ENCODE measurements at regions not wholly inside any gene's neighbourhood (a gene's known extent, or its start where the extent isn't known, plus 50 kb on each side); places are given as distances from the start of the nearest gene placed in this dataset.
"Not testable (repeated sequence)": the region's sequence is repeated elsewhere in the genome, so short reads cannot be mapped to it uniquely, and the experiment has no call there.

DNA sequence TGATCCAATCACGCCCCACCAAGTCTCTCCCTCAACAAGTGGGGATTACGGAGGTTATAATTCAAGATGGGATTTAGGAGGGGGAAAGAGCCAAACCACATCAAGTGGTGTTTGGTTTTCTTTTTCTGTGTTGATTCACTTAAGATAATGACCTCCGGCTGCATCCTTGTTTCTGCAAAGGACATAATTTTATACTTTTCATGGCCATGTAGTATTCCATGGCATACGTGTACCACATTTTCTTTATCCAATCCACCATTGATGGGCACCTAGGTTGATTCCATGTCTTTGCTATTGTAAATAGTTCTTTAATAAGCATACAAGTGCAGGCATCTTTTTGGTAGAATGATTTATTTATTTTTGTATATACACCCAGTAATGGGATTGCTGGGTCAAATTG lies 162.5 kb upstream of the JUN start:
- no peaks in the 10 kb centered on the region for H3K4me1 ChIP-seq (ENCODE audit: control insufficient read depth, low read depth, low read length)
- no peak for DNase-seq
- H3K18ac ChIP-seq (ENCODE audit: low read length): no peak overlapping the region
- no peak overlapping the region for H3K23ac ChIP-seq (ENCODE audit: low read length)
- H3K79me1 ChIP-seq (ENCODE audit: low read length): no peaks in the 10 kb centered on the region
- H3K4ac ChIP-seq (ENCODE audit: low read depth, low read length): no peak overlapping the region
- H2BK5ac ChIP-seq (ENCODE audit: low read length): no peak overlapping the region
- no peak overlapping the region for H3K4me2 ChIP-seq (ENCODE audit: low read length)
- H4K8ac ChIP-seq (ENCODE audit: low read depth, low read length): no peak overlapping the region
- no peak overlapping the region for H3K56ac ChIP-seq (ENCODE audit: low read length)
- no peak overlapping the region for H3K9ac ChIP-seq (ENCODE audit: low read length)
- no peak overlapping the region for H3K4me3 ChIP-seq (ENCODE audit: low read length)
- H3K27me3 ChIP-seq (ENCODE audit: insufficient read depth, low read length, poor library complexity): no peaks in the 10 kb centered on the region
- no peak overlapping the region for H3K27ac ChIP-seq (ENCODE audit: low read depth, low read length)
- H4K5ac ChIP-seq (ENCODE audit: low read length): no peak overlapping the region
- H3K36me3 ChIP-seq (ENCODE audit: control insufficient read depth, insufficient read depth, low read length): no peaks in the 10 kb centered on the region
- no peaks in the 10 kb centered on the region for H3K79me2 ChIP-seq (ENCODE audit: control insufficient read depth, insufficient read depth, low read length)
- H2BK15ac ChIP-seq (replicated peaks; ENCODE audit: low read depth): no peak overlapping the region
- H2BK120ac ChIP-seq (ENCODE audit: low read depth, low read length): no peak overlapping the region
- no peak overlapping the region for H2AK5ac ChIP-seq (ENCODE audit: low read length)
- no CpG with 5 or more reads among the region's 4 CpGs for WGBS (ENCODE audit: extremely low coverage, insufficient coverage, low lambda C conversion rate)

DNA sequence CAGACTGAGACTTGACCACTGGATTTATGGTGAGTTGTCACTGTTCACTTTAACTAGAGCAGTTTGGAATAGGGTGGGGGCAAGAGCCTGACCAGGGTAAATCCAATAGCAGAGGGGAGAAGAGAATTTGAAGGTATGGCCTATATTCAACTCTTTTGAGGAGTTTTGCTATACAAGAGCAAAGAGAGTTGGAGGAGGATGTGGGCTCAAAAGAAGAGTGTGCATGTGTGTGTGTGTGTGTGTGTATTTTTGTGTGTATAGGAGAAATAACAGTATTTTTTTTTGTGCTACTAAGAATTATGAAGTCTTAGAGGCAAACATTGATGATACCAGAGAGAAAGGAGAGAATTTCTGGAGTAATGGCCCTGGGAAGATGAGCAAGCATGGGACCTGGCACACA lies 164.8 kb upstream of the JUN start:
- Histone ChIP-seq H3K4me3 (ENCODE audit: low read length) (no peak overlapping the region), H3K9ac (ENCODE audit: low read length) (no peak overlapping the region), H2AK5ac (ENCODE audit: low read length) (no peak overlapping the region), H2BK15ac (replicated peaks; ENCODE audit: low read depth) (no peak overlapping the region), H3K27me3 (ENCODE audit: insufficient read depth, low read length, poor library complexity) (no peaks in the 10 kb centered on the region), H2BK120ac (ENCODE audit: low read depth, low read length) (no peak overlapping the region), H3K4me1 (ENCODE audit: control insufficient read depth, low read depth, low read length) (no peaks in the 10 kb centered on the region), H3K23ac (ENCODE audit: low read length) (no peak overlapping the region), H2BK5ac (ENCODE audit: low read length) (no peak overlapping the region), H3K4ac (ENCODE audit: low read depth, low read length) (no peak overlapping the region), H3K56ac (ENCODE audit: low read length) (no peak overlapping the region), H4K8ac (ENCODE audit: low read depth, low read length) (no peak overlapping the region), H3K27ac (ENCODE audit: low read depth, low read length) (no peak overlapping the region), H3K79me1 (ENCODE audit: low read length) (no peaks in the 10 kb centered on the region), H4K5ac (ENCODE audit: low read length) (no peak overlapping the region), H3K18ac (ENCODE audit: low read length) (no peak overlapping the region), H3K4me2 (ENCODE audit: low read length) (no peak overlapping the region), H3K79me2 (ENCODE audit: control insufficient read depth, insufficient read depth, low read length) (no peaks in the 10 kb centered on the region), H3K36me3 (ENCODE audit: control insufficient read depth, insufficient read depth, low read length) (no peaks in the 10 kb centered on the region)
- DNase-seq: no peak

DNA sequence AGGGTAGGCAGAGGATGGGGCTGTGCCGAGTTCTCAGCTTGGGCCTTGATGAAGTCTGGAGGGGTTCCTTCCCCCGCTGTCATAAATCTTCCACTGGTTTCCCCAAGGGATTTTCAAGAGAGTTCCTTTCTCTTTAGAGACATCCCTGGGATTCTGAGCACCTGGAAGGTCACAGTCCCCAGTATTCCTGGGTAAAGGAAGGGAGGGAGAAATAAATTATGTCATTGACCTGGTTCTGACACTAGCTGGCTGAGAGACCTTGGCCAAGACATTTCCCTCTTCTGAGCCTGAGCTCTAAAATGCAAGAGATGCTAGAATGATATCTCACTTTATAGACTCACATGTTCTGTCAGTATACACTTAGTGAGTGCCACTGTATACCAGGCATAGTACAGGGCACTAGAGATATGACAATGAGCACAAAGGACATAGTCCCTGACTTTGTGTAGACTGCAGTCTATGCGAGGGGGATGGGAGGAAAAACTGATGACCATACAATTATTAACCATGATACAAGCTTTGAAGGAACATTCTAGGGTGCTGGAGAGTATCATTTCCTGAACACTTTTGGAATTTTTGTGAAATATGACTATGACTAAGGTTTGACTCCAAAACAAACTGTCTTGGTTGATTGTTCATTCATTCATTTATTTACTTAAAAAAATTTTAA lies 165.8 kb upstream of the JUN start:
- H3K27ac ChIP-seq (ENCODE audit: low read depth, low read length): no peak overlapping the region
- H2BK5ac ChIP-seq (ENCODE audit: low read length): no peak overlapping the region
- H3K4me1 ChIP-seq (ENCODE audit: control insufficient read depth, low read depth, low read length): no peaks in the 10 kb centered on the region
- no peak overlapping the region for H3K23ac ChIP-seq (ENCODE audit: low read length)
- H3K27me3 ChIP-seq (ENCODE audit: insufficient read depth, low read length, poor library complexity): no peaks in the 10 kb centered on the region
- H2BK120ac ChIP-seq (ENCODE audit: low read depth, low read length): no peak overlapping the region
- no peaks in the 10 kb centered on the region for H3K79me1 ChIP-seq (ENCODE audit: low read length)
- no peak overlapping the region for H3K18ac ChIP-seq (ENCODE audit: low read length)
- no peaks in the 10 kb centered on the region for H3K36me3 ChIP-seq (ENCODE audit: control insufficient read depth, insufficient read depth, low read length)
- no peak overlapping the region for H4K8ac ChIP-seq (ENCODE audit: low read depth, low read length)
- H4K5ac ChIP-seq (ENCODE audit: low read length): no peak overlapping the region
- H3K9ac ChIP-seq (ENCODE audit: low read length): no peak overlapping the region
- H2BK15ac ChIP-seq (replicated peaks; ENCODE audit: low read depth): no peak overlapping the region
- no peak overlapping the region for H3K4me3 ChIP-seq (ENCODE audit: low read length)
- no peak for DNase-seq
- no peak overlapping the region for H3K4ac ChIP-seq (ENCODE audit: low read depth, low read length)
- no peak overlapping the region for H2AK5ac ChIP-seq (ENCODE audit: low read length)
- no peak overlapping the region for H3K4me2 ChIP-seq (ENCODE audit: low read length)
- H3K79me2 ChIP-seq (ENCODE audit: control insufficient read depth, insufficient read depth, low read length): no peaks in the 10 kb centered on the region
- no peak overlapping the region for H3K56ac ChIP-seq (ENCODE audit: low read length)
- WGBS (ENCODE audit: extremely low coverage, insufficient coverage, low lambda C conversion rate): no CpG with 5 or more reads among the region's 3 CpGs

DNA sequence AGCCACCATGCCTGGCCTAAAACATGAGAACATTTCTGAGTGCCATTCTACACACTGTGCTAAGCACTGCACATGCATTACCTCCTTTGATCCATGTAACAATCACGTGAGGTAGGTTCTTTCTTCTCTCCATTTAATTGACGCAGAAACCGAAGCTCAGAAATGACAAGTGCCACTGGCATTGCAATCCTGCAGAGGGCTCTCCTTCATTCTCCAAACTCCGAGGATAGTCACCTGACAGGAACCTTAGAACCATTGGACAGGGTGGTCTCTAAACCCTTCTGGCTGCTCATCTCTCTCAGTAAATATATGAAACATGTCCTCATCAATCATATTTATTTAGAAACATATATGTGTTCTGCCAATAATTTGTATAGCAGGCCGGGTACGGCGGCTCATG lies 167.1 kb upstream of the JUN start:
- Histone ChIP-seq H3K56ac (ENCODE audit: low read length) (no peak overlapping the region), H3K36me3 (ENCODE audit: control insufficient read depth, insufficient read depth, low read length) (no peaks in the 10 kb centered on the region), H2BK120ac (ENCODE audit: low read depth, low read length) (no peak overlapping the region), H3K27me3 (ENCODE audit: insufficient read depth, low read length, poor library complexity) (no peaks in the 10 kb centered on the region), H2BK15ac (replicated peaks; ENCODE audit: low read depth) (no peak overlapping the region), H3K9ac (ENCODE audit: low read length) (no peak overlapping the region), H3K4me2 (ENCODE audit: low read length) (no peak overlapping the region), H3K79me2 (ENCODE audit: control insufficient read depth, insufficient read depth, low read length) (no peaks in the 10 kb centered on the region), H3K79me1 (ENCODE audit: low read length) (no peaks in the 10 kb centered on the region), H3K23ac (ENCODE audit: low read length) (no peak overlapping the region), H3K18ac (ENCODE audit: low read length) (no peak overlapping the region), H3K27ac (ENCODE audit: low read depth, low read length) (no peak overlapping the region), H3K4me1 (ENCODE audit: control insufficient read depth, low read depth, low read length) (no peaks in the 10 kb centered on the region), H4K8ac (ENCODE audit: low read depth, low read length) (no peak overlapping the region), H2BK5ac (ENCODE audit: low read length) (no peak overlapping the region), H4K5ac (ENCODE audit: low read length) (no peak overlapping the region), H2AK5ac (ENCODE audit: low read length) (no peak overlapping the region), H3K4ac (ENCODE audit: low read depth, low read length) (no peak overlapping the region), H3K4me3 (ENCODE audit: low read length) (no peak overlapping the region)
- WGBS (ENCODE audit: extremely low coverage, insufficient coverage, low lambda C conversion rate): no CpG with 5 or more reads among the region's 7 CpGs
- DNase-seq: peak; percentile 42

DNA sequence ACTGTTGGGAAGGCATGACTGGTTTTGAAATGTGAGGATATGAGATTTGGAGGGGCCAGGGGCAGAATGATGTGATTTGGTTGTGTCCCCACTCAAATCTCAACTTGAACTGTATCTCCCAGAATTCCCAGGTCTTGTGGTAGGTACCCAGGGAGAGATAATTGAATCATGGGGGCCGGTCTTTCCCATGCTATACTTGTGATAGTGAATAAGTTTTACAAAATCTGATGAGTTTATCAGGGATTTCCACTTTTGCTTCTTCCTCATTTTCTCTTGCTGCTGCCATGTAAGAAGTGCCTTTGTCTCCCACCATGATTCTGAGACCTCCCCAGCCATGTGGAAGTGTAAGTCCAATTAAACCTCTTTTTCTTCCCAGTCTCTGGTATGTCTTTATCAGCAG lies 170.1 kb upstream of the JUN start:
- H3K27ac ChIP-seq (ENCODE audit: low read depth, low read length); H3K56ac ChIP-seq (ENCODE audit: low read length); H3K23ac ChIP-seq (ENCODE audit: low read length); H4K5ac ChIP-seq (ENCODE audit: low read length); H2AK5ac ChIP-seq (ENCODE audit: low read length); DNase-seq; H2BK120ac ChIP-seq (ENCODE audit: low read depth, low read length); H3K4me1 ChIP-seq (ENCODE audit: control insufficient read depth, low read depth, low read length); H4K8ac ChIP-seq (ENCODE audit: low read depth, low read length); H3K36me3 ChIP-seq (ENCODE audit: control insufficient read depth, insufficient read depth, low read length); H3K9ac ChIP-seq (ENCODE audit: low read length); H2BK5ac ChIP-seq (ENCODE audit: low read length); H2BK15ac ChIP-seq (replicated peaks; ENCODE audit: low read depth); H3K4me3 ChIP-seq (ENCODE audit: low read length); H3K27me3 ChIP-seq (ENCODE audit: insufficient read depth, low read length, poor library complexity); H3K4me2 ChIP-seq (ENCODE audit: low read length); H3K79me2 ChIP-seq (ENCODE audit: control insufficient read depth, insufficient read depth, low read length); H3K79me1 ChIP-seq (ENCODE audit: low read length); H3K18ac ChIP-seq (ENCODE audit: low read length); H3K4ac ChIP-seq (ENCODE audit: low read depth, low read length): not testable (repeated sequence)
- no CpG with 5 or more reads among the region's 1 CpG for WGBS (ENCODE audit: extremely low coverage, insufficient coverage, low lambda C conversion rate)

DNA sequence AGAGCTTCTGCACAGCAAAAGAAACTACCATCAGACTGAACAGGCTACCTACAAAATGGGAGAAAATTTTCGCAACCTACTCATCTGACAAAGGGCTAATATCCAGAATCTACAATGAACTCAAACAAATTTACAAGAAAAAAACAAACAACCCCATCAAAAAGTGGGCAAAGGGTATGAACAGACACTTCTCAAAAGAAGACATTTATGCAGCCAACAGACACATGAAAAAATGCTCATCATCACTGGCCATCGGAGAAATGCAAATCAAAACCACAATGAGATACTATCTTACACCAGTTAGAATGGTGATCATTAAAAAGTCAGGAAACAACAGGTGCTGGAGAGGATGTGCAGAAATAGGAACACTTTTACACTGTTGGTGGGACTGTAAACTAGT lies 179.4 kb upstream of the JUN start:
- H3K56ac ChIP-seq (ENCODE audit: low read length); H3K9ac ChIP-seq (ENCODE audit: low read length); H2BK120ac ChIP-seq (ENCODE audit: low read depth, low read length); DNase-seq; H3K79me2 ChIP-seq (ENCODE audit: control insufficient read depth, insufficient read depth, low read length); H2BK15ac ChIP-seq (replicated peaks; ENCODE audit: low read depth); H4K8ac ChIP-seq (ENCODE audit: low read depth, low read length); H2AK5ac ChIP-seq (ENCODE audit: low read length); H3K4me2 ChIP-seq (ENCODE audit: low read length); H3K23ac ChIP-seq (ENCODE audit: low read length); H3K27me3 ChIP-seq (ENCODE audit: insufficient read depth, low read length, poor library complexity); H3K36me3 ChIP-seq (ENCODE audit: control insufficient read depth, insufficient read depth, low read length); H3K4me1 ChIP-seq (ENCODE audit: control insufficient read depth, low read depth, low read length); H3K4ac ChIP-seq (ENCODE audit: low read depth, low read length); H3K4me3 ChIP-seq (ENCODE audit: low read length); H2BK5ac ChIP-seq (ENCODE audit: low read length); H3K27ac ChIP-seq (ENCODE audit: low read depth, low read length); H3K18ac ChIP-seq (ENCODE audit: low read length); H4K5ac ChIP-seq (ENCODE audit: low read length); H3K79me1 ChIP-seq (ENCODE audit: low read length): not testable (repeated sequence)
- no CpG with 5 or more reads among the region's 2 CpGs for WGBS (ENCODE audit: extremely low coverage, insufficient coverage, low lambda C conversion rate)

All from mesendoderm (in vitro differentiated cells).